ENCODE measurements at regions not wholly inside any gene's neighbourhood (a gene's known extent, or its start where the extent isn't known, plus 50 kb on each side); places are given as distances from the start of the nearest gene placed in this dataset.

GRCh38 chr7:156145996-156146395 is 333.7 kb upstream of the SHH start:
- Histone ChIP-seq H3K27me3 (peaks cover 0 to 7% of the 10 kb centered on the region in 2 donors), H3K9me3 (no peaks in the 10 kb centered on the region), H3K36me3 (no peaks in the 10 kb centered on the region), H3K4me1 (no peaks in the 10 kb centered on the region), H3K4me3 (no peak overlapping the region), H3K27ac (no peak overlapping the region)
- no peak for DNase-seq (ENCODE audit: low spot score in 2 of 2)
- TF ChIP-seq, protein P1, sequence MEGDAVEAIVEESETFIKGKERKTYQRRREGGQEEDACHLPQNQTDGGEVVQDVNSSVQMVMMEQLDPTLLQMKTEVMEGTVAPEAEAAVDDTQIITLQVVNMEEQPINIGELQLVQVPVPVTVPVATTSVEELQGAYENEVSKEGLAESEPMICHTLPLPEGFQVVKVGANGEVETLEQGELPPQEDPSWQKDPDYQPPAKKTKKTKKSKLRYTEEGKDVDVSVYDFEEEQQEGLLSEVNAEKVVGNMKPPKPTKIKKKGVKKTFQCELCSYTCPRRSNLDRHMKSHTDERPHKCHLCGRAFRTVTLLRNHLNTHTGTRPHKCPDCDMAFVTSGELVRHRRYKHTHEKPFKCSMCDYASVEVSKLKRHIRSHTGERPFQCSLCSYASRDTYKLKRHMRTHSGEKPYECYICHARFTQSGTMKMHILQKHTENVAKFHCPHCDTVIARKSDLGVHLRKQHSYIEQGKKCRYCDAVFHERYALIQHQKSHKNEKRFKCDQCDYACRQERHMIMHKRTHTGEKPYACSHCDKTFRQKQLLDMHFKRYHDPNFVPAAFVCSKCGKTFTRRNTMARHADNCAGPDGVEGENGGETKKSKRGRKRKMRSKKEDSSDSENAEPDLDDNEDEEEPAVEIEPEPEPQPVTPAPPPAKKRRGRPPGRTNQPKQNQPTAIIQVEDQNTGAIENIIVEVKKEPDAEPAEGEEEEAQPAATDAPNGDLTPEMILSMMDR (IDR thresholded peaks at IDR 0.05): no peak
- TF ChIP-seq POLR2A (IDR thresholded peaks at IDR 0.05) (no peak), POLR2AphosphoS5 (IDR thresholded peaks at IDR 0.05) (no peak)
- intact Hi-C loops (cut with DNase I; ENCODE audit: low total_unique reads): loop anchor here (10.0 kb wide), 1 partner anchor 441 kb away; no protein-coding TSS in a partner anchor

DNA sequence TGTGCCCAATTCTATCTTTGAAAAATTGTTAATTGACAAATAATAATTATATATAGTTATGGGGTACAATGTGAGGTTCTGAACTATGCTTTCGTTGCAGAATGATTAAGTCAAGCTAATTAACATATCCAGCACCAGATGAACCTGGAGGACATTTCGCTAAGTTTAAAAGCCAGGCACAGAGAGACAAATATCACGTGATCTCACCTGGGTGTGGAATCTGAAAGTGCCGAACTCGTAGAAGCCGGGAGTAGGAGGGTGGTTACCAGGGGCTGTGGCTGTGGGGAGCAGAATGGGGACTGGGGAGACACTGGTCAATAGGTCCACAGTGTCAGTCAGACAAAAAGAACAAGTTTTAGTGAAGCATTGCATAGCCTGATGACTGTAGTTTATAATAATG is 332.9 kb upstream of the SHH start:
- Histone ChIP-seq H3K4me1 (no peaks in the 10 kb centered on the region), H3K27me3 (peaks cover 0 to 7% of the 10 kb centered on the region in 2 donors), H3K4me3 (no peak overlapping the region), H3K27ac (no peak overlapping the region), H3K36me3 (no peaks in the 10 kb centered on the region), H3K9me3 (no peaks in the 10 kb centered on the region)
- DNase-seq (ENCODE audit: low spot score in 2 of 2): no peak
- TF ChIP-seq POLR2AphosphoS5 (IDR thresholded peaks at IDR 0.05): no peak
- no peak for TF ChIP-seq POLR2A (IDR thresholded peaks at IDR 0.05)
- intact Hi-C loops (cut with DNase I; ENCODE audit: low total_unique reads): loop anchor here (10.0 kb wide), 1 partner anchor 440 kb away; no protein-coding TSS in a partner anchor

DNA sequence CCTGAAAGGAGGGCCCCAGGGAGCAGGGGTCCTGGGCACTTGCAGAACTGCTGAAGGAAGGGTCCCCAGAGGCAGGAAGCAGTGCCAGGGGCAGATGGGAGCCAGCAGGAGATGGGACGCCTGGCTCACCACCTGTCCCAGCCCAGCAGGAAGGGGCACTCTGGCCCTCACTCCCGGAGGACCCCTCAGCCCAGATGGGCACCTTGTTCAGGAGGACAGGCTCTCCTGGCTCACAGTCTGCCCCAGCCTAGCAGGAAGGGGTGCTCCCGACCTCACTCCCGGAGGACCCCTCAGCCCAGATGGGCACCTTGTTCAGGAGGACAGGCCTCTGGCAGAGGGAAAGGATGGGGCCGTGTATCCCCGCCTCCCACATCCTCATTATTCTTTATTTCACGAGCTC is 331.4 kb upstream of the SHH start:
- Histone ChIP-seq H3K36me3 (no peaks in the 10 kb centered on the region), H3K4me1 (no peaks in the 10 kb centered on the region), H3K27me3 (peaks cover 0 to 8% of the 10 kb centered on the region in 2 donors), H3K27ac (no peak overlapping the region), H3K9me3 (no peaks in the 10 kb centered on the region), H3K4me3 (no peak overlapping the region)
- no peak for DNase-seq (ENCODE audit: low spot score in 2 of 2)
- TF ChIP-seq, protein P1 (IDR thresholded peaks at IDR 0.05): no peak
- TF ChIP-seq POLR2AphosphoS5 (IDR thresholded peaks at IDR 0.05) (no peak), POLR2A (IDR thresholded peaks at IDR 0.05) (no peak)
- intact Hi-C loops (cut with DNase I; ENCODE audit: low total_unique reads): loop anchor here (10.0 kb wide), 1 partner anchor 439 kb away; no protein-coding TSS in a partner anchor

- TF ChIP-seq, protein P1 (IDR thresholded peaks at IDR 0.05): no peak
- TF ChIP-seq POLR2AphosphoS5 (IDR thresholded peaks at IDR 0.05): no peak
- TF ChIP-seq POLR2A (IDR thresholded peaks at IDR 0.05): no peak
- H3K27ac ChIP-seq: no peak overlapping the region
- no peaks in the 10 kb centered on the region for H3K36me3 ChIP-seq
- H3K27me3 ChIP-seq: peaks cover 0 to 8% of the 10 kb centered on the region in 2 donors
- DNase-seq (ENCODE audit: low spot score in 2 of 2): no peak
- no peaks in the 10 kb centered on the region for H3K4me1 ChIP-seq
- no peaks in the 10 kb centered on the region for H3K9me3 ChIP-seq
- intact Hi-C loops (cut with DNase I; ENCODE audit: low total_unique reads): loop anchor here (10.0 kb wide), 1 partner anchor 438 kb away; no protein-coding TSS in a partner anchor
- no peak overlapping the region for H3K4me3 ChIP-seq
These were observed 330.9 kb upstream of the SHH start for GRCh38 chr7:156143158-156143557.

DNA sequence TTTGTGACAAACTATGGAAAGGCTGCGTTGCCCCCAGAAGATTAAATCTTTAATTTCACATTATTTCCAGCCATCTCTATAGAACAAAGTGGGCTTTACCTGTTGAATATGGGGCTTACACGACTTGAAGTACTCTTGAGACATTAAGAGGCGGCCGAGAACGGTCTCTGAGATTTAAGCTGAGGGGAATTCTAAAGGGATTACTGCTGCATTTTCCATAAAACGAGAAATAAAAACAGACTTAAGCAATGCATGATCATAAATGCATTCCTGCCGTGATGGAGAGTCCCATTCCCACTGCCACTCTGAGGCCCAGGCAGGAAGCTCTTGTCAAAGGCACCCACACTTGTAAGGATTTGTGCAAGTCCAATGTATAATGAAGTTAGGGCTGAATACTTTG is 329.7 kb upstream of the SHH start:
- no peak for DNase-seq (ENCODE audit: low spot score in 2 of 2)
- H3K4me1 ChIP-seq: no peaks in the 10 kb centered on the region
- no peak overlapping the region for H3K4me3 ChIP-seq

More for the DNA sequence above, 329.7 kb upstream of the SHH start:
- H3K27me3 ChIP-seq: peaks cover 0 to 8% of the 10 kb centered on the region in 2 donors
- peaks cover 0 to 7% of the 10 kb centered on the region in 2 donors for H3K9me3 ChIP-seq
- TF ChIP-seq, protein P1 (IDR thresholded peaks at IDR 0.05): no peak
- no peak for TF ChIP-seq POLR2A (IDR thresholded peaks at IDR 0.05)
- no peak for TF ChIP-seq POLR2AphosphoS5 (IDR thresholded peaks at IDR 0.05)
- H3K27ac ChIP-seq: no peak overlapping the region
- intact Hi-C loops (cut with DNase I; ENCODE audit: low total_unique reads): loop anchor here (10.0 kb wide), 1 partner anchor 437 kb away; no protein-coding TSS in a partner anchor
- H3K36me3 ChIP-seq: no peaks in the 10 kb centered on the region

All from breast epithelium (tissue), 4 donors.